GM20000 (cell line): ENCODE measurements at regions not wholly inside any gene's neighbourhood (a gene's known extent, or its start where the extent isn't known, plus 50 kb on each side); places are given as distances from the start of the nearest gene placed in this dataset.
"Not testable (repeated sequence)": the region's sequence is repeated elsewhere in the genome, so short reads cannot be mapped to it uniquely, and the experiment has no call there.

Experiments used
- DNase-seq: peaks from one replicate; pipeline ENCODE4 v3.0.0; 2012; ENCODE audit warnings: low spot score
- TF ChIP-seq, protein P1 (sequence below): IDR thresholded peaks from 2 replicates; pipeline ENCODE4 v1.5.1; 2012; ENCODE audit warnings: mild to moderate bottlenecking, control low read depth; ENCODE audit errors: extremely low read depth, missing control alignments

DNA sequence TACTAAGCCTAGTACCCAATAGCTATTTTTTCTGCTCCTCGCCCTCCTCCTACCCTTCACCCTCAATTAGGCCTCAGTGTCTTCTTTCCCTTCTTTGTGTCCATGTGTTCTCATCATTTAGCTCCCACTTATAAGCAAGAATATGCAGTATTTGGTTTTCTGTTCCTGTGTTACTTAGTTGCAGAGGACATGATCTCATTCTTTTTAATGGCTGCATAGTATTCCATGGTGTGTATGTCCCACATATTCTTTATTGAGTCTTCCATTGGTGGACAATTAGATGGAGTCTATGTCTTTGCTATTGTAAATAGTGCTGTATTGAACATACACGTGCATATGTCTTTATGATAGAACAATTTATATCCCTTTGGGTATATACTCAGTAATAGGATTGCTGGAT is 106.9 kb upstream of the NR5A2 start:
- no peak for DNase-seq
- TF ChIP-seq, protein P1, sequence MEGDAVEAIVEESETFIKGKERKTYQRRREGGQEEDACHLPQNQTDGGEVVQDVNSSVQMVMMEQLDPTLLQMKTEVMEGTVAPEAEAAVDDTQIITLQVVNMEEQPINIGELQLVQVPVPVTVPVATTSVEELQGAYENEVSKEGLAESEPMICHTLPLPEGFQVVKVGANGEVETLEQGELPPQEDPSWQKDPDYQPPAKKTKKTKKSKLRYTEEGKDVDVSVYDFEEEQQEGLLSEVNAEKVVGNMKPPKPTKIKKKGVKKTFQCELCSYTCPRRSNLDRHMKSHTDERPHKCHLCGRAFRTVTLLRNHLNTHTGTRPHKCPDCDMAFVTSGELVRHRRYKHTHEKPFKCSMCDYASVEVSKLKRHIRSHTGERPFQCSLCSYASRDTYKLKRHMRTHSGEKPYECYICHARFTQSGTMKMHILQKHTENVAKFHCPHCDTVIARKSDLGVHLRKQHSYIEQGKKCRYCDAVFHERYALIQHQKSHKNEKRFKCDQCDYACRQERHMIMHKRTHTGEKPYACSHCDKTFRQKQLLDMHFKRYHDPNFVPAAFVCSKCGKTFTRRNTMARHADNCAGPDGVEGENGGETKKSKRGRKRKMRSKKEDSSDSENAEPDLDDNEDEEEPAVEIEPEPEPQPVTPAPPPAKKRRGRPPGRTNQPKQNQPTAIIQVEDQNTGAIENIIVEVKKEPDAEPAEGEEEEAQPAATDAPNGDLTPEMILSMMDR: no peak

DNA sequence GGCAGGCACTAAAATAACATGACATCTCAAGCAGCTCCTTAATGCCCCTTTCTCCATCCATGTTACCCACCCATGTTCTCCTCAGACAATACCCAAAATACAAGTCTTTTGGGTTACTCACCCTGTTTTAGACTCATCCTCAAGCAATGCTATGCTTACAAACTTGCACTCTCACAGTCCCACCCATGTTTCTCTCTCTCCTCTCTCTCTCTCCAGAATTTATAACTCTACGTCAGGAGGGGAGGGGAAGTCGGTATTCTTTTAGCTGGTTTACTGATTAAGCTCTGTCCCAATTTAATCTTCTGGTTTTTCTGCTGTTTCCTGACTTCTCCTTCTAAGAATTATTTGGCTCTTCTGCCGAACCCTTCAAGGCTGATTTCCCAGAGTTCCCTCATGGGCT is 98.0 kb upstream of the NR5A2 start:
- no peak for DNase-seq

GRCh38 chr1:199930067-199930466 is 97.4 kb upstream of the NR5A2 start:
- DNase-seq: not testable (repeated sequence)

More for the DNA sequence above, 98.0 kb upstream of the NR5A2 start:
- TF ChIP-seq, protein P1: no peak

DNA sequence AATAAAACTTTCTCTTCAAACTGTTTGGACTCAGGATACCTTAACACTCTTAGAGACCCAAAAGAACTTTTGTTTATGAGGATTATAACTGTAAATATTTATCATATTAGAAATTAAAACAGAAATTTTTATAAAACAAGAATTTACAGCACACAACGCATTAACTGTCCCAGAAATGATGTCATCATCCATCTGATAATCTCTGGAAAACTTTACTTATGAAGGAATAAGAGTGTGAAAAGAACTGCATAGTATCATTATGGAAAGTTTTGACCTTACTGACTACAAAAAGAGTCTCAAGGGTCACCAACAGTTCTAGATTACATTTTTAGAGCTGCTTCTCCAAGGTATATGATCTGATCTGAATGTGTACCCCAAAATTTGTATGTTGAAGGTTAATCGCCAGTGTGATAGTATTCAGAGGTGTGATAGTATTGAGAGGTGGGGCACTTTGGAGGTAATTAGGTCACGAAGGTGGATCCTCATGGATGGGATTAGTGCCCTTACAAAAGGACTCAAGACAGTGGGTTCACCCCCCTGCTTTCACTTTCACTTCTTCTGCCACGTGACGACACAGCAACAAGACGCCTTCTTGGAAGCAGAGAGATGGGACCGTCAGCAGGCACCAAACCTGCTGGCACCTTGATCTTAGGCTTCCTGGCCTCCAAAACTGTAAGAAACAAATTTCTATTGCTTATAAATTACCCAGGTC is 95.7 kb upstream of the NR5A2 start:
- TF ChIP-seq, protein P1: no peak

GRCh38 chr1:199932462-199932861 is 95.0 kb upstream of the NR5A2 start:
- TF ChIP-seq, protein P1: no peak
- no peak for DNase-seq

More for the DNA sequence above, 95.7 kb upstream of the NR5A2 start:
- DNase-seq: no peak

DNA sequence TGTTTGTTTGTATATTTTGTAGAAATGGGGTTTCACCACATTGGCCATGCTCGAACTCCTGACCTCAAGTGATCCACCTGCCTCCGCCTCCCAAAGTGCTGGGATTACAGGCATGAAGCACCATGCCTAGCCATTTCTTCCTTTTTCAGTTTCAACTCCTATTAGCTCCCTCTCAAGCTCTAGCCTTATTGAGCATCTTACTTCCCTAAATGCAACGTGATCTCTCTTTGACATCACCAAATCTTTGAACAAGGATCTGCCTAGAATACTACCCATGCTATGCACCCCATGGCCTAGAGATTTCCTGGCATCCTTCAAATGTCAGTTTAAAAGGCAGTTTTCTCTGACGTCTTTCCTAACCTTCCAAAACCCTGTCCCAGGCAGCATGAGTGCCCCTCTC is 91.1 kb upstream of the NR5A2 start:
- no peak for DNase-seq
- TF ChIP-seq, protein P1: no peak

DNA sequence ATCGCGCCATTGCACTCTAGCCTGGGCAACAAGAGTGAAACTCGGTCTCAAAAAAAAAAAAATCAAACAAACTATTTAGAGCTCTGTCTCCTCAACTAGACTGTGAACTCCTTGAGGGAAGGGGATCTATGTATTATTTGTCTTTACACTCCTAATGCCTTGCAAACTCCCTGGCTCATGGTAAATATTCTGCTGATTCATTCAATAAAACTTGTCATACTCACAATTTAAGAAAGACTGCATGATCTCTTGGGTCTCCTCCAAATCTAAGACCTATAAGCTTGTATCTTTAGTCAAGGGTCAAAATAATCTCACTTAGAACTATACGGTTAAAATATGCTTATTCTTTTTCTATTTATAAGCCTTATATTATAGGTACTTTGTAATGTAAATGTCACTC is 90.3 kb upstream of the NR5A2 start:
- TF ChIP-seq, protein P1: no peak
- DNase-seq: no peak

GRCh38 chr1:199937661-199938060 is 89.8 kb upstream of the NR5A2 start:
- DNase-seq: no peak
- TF ChIP-seq, protein P1: no peak
